Astrocyte (in vitro differentiated cells and primary cell): ENCODE measurements at regions not wholly inside any gene's neighbourhood (a gene's known extent, or its start where the extent isn't known, plus 50 kb on each side); places are given as distances from the start of the nearest gene placed in this dataset.

ENCODE experiments used
- EZH2 ChIP-seq: IDR thresholded peaks from 2 replicates; pipeline ENCODE4 v1.6.1; 2012; ENCODE audit warnings: mild to moderate bottlenecking, low read length, inconsistent platforms; ENCODE audit not compliant: insufficient read depth
- TF ChIP-seq, protein P1 (sequence below): IDR thresholded peaks from 2 replicates; pipeline ENCODE4 v1.5.1; 2011; ENCODE audit warnings: low read depth, mild to moderate bottlenecking, inconsistent platforms, low read length, moderate library complexity; ENCODE audit not compliant: insufficient read depth

DNA sequence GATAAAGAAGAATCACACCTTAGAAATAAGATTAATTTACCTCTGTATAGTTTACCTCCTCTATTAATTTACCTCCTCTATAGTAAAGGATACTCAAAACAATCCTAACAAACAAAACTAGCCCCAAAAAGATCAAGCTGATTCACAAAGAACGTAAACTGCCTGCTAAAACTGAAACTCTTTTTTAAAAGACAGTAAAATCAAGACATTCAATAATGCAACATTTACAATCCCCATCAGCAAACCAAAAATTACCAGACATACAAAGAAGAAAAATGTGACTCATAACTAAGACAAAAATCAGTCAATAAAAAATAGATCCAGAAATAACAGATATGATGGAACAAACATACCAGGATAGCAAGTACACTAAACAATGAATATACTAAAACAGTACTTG, 215.7 kb downstream of the ZEB2 start:
- TF ChIP-seq, protein P1, sequence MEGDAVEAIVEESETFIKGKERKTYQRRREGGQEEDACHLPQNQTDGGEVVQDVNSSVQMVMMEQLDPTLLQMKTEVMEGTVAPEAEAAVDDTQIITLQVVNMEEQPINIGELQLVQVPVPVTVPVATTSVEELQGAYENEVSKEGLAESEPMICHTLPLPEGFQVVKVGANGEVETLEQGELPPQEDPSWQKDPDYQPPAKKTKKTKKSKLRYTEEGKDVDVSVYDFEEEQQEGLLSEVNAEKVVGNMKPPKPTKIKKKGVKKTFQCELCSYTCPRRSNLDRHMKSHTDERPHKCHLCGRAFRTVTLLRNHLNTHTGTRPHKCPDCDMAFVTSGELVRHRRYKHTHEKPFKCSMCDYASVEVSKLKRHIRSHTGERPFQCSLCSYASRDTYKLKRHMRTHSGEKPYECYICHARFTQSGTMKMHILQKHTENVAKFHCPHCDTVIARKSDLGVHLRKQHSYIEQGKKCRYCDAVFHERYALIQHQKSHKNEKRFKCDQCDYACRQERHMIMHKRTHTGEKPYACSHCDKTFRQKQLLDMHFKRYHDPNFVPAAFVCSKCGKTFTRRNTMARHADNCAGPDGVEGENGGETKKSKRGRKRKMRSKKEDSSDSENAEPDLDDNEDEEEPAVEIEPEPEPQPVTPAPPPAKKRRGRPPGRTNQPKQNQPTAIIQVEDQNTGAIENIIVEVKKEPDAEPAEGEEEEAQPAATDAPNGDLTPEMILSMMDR: no peak
- no peak for TF ChIP-seq EZH2
